Stimulated activated CD4-positive, alpha-beta T cell treated with anti-CD3 and anti-CD28 coated beads, Interleukin-2, amount 100 ng/mL, for 24 hours (primary cell): ENCODE measurements at regions not wholly inside any gene's neighbourhood (a gene's known extent, or its start where the extent isn't known, plus 50 kb on each side); places are given as distances from the start of the nearest gene placed in this dataset.

ENCODE experiments used
- DNase-seq, 2 donors: peaks; one replicate each; pipeline ENCODE4 v3.0.0-alpha.2; 2020

DNA sequence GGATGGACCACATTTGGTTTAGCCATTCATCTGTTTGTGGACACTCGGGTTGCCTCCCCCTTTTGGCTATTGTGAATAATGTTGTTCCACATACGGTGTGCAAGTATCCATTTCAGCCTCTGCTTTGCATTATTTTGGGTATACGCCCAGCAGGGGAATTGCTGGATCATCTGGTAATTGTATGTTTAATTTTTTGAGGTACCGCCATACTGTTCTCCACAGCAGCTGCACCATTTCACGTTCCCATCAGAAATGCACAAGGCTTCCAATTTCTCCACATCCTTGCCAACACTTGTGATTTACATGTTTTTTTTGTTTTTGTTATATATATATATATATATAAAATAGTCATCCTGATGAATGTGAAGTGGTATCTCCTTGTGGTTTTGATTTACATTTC is 54.6 kb upstream of the TWIST2 start:
- no peak for DNase-seq

DNA sequence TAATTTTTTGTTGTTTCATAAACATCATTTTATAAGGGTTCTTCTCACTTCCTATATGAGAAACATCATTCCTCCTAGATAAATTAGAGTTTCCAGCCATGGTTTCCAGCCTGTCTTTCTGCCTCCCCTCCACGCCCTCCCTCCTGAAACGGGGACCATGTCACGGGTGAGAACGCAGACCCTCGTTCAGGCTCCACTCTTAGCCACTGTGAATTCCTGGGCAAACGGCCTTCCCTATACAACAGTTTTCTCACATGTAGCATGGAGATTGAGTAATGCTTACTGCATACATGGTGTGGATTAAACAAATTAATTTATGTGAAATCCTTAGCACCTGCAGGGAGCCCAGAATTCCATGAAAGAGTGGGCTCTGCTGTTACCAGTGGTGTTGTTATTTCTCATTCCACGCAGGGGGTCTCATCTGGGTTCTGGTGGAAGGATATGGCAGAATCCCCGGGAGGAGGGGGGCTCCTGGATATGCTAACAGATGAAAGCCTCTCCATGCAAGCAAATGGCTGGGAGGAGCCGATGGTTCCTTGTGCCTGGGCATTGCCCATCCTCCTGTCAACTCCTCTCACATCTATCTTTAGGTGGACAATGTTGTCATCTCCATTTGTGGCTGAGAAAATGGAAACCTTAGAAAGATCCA is 54.0 kb upstream of the TWIST2 start:
- no peak for DNase-seq

GRCh38 chr2:238796223-238796885 is 51.5 kb upstream of the TWIST2 start:
- no peak for DNase-seq

DNA sequence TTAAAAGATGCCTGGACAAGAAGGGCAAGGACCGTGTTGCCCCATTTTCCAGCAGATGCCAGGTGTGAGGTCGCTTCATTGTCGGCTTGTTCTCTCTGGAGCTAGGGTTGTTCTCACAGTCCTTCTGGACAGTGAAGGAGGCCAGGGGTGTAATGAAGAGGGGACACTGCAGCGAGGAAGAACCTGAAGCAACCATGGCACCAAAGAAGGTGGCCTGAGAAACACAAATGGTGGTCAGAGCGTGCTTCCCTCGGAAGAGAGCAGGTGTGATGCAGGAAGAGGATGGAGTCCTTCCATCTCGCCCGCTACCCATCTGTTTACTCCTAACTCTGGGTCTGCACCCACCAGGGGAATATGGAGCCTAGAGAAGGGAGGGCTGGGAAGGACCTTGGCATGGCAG is 50.3 kb upstream of the TWIST2 start:
- no peak for DNase-seq
